Kasumi-1 (cell line): ENCODE measurements at regions not wholly inside any gene's neighbourhood (a gene's known extent, or its start where the extent isn't known, plus 50 kb on each side); places are given as distances from the start of the nearest gene placed in this dataset.

Experiments
- DNase-seq, 2 experiments: peaks; one replicate each; lab custom pipeline; 2025; lab: John Stamatoyannopoulos, UW

GRCh38 chr6:105650347-105650746, 247.5 kb upstream of the PREP start:
- no peak for DNase-seq

DNA sequence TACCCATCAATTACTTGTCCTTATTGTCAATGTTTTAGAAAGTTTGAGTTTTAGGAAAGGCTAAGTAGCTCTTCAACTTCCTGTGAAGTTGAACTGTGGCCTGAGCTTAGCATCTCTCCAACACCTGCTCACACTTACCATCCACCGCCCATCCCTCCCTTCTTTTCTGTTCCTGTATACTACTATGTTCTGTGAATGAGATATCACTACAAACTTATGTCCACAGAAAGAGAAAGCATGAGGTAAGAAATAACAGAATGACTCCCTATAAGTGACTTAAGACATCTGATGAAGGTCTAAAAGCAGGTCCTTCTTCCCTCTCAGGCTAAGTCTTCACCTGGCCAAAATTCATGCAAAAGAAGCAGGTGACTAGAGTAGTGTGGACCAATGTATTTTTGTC, 246.3 kb upstream of the PREP start:
- DNase-seq: no peak

GRCh38 chr6:105648276-105648675, 245.4 kb upstream of the PREP start:
- DNase-seq: no peak

DNA sequence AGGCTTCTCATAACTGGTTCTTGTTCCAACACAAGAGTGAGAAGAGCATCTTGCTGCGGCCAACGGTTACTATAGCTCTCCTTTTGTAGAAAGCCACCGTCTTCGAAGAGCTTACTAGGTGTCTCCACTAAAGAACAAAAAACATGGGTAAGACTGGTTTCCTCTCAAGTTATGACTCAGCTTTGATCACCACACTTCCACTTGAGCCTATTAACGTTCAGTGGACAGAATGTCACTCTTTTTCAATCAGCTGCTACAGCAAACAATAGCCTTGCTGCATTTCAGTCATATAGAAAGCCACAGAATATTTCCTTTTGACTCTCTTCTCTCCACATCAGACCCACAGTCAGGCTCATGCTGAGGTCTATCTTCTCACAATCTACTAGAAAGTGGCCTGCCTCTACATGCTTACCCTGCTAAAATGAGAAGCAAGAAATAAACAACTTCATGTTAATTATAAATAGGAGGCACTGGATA, 243.5 kb upstream of the PREP start:
- DNase-seq: no peak

GRCh38 chr6:105645958-105646357, 243.1 kb upstream of the PREP start:
- DNase-seq: no peak

- DNase-seq: no peak
These were observed 242.3 kb upstream of the PREP start for GRCh38 chr6:105645156-105645555.

DNA sequence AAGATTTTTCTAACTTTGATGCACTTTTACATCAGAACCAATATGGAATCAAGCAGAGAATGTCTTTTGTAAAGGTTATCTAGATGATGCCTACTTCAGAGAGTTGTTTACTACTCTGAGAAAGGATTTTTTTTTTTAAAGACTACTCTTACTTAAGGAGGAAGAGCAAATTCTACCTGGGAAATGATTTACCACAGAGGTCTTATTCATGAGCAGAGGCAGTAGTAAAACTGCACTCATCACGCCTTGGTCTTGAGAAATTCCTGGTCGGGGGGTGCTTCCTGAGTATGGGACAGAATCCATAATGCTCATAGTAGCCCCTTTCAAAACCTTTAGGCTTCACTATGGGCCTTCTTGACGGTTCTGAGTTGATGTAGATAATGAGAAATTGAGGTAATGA, 241.8 kb upstream of the PREP start:
- DNase-seq: no peak

- no peak for DNase-seq
These were observed 241.2 kb upstream of the PREP start for GRCh38 chr6:105644073-105644489.

- no peak for DNase-seq
These were observed 239.8 kb upstream of the PREP start for GRCh38 chr6:105642708-105643107.

- DNase-seq: no peak
These were observed 238.6 kb upstream of the PREP start for GRCh38 chr6:105641504-105641903.

DNA sequence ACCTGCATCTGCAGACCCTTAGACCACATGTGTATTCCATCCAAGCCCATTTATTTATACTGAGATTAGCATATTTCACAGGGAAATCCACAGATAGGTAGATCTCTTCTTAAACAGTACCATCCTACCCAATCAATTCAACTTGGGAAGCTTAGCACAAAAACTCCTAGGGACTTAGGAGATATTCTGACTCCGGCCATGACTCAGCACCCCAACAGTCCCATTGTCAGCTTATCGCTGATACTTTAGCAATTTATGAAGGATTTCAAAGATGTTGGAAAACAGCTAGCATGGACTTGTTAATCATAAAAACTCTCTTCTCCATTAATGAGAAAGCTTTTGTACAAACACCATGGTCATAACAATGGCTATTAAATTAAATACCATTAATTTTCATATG, 236.2 kb upstream of the PREP start:
- no peak for DNase-seq

DNA sequence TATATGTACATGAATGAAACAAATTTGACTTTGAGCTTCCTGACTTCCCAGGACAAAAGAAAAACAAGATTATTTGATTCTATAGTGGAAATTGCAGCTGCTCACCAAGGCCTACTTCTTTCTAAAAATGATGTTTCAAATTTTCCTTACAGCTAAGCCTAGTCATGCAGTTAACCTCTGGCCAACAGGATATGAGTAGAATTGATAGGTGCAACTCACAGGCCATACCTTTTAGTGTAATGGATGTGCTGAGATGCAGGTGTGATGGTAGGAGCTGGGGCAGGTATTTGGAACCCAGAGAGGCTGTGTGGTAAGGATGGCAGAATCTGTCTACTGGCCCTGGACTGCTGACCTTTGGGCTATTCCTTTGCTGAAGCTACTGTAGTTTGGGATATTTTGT, 230.9 kb upstream of the PREP start:
- DNase-seq: no peak

GRCh38 chr6:105628156-105628860, 225.4 kb upstream of the PREP start:
- DNase-seq: no peak

DNA sequence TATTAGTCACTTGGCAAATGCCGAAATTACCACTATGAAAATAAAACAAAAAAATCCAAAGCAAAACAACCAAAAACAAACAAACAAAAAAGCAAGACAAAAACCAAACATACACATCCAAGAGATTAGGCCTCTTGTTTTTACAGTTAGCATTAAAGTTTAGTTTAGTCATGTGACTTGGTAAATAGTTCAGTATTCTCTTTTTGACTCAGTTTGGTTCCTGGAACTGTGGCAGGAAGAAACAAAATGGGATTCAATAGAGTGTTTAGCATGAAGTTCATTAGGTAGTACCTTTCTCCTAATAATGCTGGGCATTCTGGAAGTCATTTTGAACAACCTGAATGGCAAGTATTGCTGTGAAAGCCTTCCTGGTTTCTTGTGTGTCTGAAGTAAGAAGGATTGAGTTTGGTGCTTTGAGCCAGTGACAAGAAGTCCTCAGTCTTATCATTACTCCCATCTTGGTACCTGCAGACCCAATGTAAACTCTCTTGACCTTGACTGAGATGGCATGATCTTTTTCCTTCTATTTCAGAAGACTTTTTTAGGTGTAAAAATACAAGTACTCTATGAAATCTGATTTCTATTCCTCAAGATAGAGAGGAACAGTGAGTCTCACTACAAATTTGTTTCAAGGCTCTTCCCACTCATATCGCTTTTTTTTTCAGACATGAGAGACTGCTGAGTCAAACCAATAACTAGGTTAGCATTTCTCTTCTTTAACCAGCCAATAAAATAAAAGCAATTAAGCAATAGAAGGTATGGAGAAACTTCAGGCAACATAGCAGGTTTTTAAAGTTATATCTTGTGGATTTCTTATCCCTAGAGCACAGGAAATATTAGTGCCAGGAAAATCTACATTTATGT, 223.6 kb upstream of the PREP start:
- DNase-seq: no peak

GRCh38 chr6:105624021-105624420, 221.1 kb upstream of the PREP start:
- DNase-seq: no peak

DNA sequence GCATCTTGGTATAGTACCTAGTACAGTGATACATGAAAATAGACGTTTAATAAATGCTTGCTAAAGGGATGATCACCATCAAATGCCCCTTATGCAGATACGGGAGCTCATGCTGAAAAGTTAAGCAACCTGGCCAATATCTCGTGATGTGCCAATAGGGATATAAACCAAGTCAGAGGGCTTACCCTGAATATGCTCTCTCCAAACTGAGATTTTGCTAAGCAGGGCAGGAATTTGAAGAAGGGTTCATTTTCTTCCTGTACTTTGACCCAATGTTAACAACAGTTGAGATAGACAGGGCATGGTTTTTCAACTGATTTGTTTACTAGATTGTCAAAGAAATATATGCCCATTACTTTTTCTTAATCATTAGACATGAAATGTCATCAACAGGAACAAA, 219.3 kb upstream of the PREP start:
- no peak for DNase-seq

GRCh38 chr6:105621564-105622175, 218.8 kb upstream of the PREP start:
- DNase-seq: no peak

DNA sequence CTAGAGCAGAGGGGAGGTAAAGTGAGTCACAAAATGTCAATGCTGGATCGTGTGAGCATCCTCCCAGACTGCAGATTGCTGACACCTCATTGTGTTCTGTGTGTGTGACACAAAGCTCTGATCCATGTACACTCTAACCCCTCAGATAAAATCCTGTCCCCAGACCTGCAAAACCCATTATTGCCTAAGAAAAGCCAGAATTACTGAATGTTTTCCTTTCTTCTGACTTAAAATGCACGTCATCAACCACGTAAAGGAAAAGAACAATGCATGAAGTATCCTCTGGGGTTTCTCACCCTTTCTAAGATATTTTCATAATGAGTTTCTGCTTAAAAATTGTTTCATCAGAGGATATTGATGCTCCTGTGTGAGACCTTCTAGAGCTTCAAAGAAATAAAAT, 218.0 kb upstream of the PREP start:
- no peak for DNase-seq

- DNase-seq: no peak
These were observed 217.3 kb upstream of the PREP start for GRCh38 chr6:105619971-105620741.

DNA sequence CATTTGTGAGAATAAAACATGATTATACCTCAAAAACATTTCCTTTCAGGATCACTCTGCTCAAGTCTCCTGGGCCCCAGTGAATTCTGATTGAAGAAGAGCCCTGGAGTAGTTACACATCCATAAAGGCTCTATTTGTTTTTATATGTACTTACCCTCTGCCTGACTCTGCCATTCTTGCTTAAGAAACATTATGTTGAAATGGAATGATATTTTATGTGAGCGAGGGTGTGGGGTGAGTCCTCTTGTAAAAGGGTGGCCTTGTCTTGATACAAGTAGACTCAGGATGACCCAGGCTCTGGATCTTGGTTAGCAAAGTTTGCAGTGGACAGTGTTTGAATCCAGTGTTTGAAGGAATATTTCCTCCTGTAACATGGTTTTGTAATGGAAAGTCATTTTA, 215.4 kb upstream of the PREP start:
- no peak for DNase-seq

GRCh38 chr6:105616521-105616920, 213.6 kb upstream of the PREP start:
- no peak for DNase-seq

- DNase-seq: no peak
These were observed 208.7 kb upstream of the PREP start for GRCh38 chr6:105611606-105612005.
